ENCODE measurements at regions not wholly inside any gene's neighbourhood (a gene's known extent, or its start where the extent isn't known, plus 50 kb on each side); places are given as distances from the start of the nearest gene placed in this dataset.

DNA sequence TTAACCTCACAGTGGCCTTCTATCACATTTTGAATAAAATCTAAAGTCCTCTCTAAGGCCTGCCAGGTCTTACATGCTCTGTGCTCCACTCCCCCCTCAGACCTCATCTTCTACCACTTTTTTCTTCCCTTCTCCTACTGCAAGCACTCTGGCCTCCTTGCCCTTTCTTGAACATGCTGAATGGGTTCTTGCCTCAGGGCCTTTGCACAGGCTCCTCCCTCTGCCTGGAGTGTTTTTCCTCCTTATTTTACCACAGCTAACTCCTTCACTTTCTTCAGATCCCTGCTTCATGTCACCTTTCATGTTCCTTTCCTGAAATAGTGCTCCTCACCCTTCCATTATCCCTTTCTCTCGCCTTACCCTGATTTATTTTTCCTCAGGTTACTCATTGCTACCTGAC is 97.9 kb upstream of the FOXP4 start:
- TF ChIP-seq, protein P1, sequence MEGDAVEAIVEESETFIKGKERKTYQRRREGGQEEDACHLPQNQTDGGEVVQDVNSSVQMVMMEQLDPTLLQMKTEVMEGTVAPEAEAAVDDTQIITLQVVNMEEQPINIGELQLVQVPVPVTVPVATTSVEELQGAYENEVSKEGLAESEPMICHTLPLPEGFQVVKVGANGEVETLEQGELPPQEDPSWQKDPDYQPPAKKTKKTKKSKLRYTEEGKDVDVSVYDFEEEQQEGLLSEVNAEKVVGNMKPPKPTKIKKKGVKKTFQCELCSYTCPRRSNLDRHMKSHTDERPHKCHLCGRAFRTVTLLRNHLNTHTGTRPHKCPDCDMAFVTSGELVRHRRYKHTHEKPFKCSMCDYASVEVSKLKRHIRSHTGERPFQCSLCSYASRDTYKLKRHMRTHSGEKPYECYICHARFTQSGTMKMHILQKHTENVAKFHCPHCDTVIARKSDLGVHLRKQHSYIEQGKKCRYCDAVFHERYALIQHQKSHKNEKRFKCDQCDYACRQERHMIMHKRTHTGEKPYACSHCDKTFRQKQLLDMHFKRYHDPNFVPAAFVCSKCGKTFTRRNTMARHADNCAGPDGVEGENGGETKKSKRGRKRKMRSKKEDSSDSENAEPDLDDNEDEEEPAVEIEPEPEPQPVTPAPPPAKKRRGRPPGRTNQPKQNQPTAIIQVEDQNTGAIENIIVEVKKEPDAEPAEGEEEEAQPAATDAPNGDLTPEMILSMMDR (conservative IDR thresholded peaks at IDR 0.05; ENCODE audit: control insufficient read depth, insufficient read depth, low read depth, low read length), result no peak
- H3K4me3 ChIP-seq (ENCODE audit: control insufficient read depth, low read depth, low read length), result no peak overlapping the region
- no peak for DNase-seq (ENCODE audit: low read depth)

DNA sequence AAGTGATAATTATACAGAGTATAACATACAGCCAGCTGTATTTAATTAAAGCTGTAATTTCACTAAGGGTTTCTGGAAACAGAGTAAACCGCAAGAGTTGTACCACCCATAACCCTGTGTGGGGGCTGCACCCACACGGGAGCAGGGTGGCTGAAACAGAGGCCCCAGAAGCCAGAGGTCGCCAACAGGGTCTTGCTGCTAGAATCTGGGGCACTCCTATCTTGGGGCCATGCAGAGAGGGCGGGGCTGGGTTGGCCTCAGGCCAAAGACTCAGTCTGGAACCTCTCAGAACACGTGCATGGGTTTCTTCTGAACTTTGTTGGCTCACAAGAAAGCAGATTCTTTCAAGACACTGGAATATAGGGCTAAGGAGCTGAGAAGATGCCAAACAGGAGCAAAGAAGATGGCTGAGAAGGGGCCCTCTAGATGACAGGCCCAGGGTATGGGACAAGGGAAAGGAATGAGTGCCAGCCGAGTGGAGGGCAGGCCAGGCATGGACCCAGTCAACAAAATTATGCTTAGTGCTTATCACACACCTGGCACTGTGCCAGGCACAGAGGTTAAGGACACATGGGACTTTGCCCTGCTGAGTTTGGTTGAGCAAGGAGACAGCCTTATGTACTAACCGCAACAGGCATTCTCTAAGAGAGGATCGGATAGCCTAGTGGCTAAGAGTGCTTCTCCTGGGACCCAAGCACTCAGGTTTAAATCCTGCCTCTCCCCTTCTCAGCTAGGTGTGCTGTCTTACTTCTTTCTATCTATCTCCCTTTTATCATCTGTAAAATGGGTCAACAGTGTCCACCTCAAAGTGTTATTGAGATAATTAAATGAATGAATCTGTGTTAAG is 96.6 kb upstream of the FOXP4 start:
- no peak overlapping the region for H3K4me3 ChIP-seq (ENCODE audit: control insufficient read depth, low read depth, low read length)
- TF ChIP-seq, protein P1 (conservative IDR thresholded peaks at IDR 0.05; ENCODE audit: control insufficient read depth, insufficient read depth, low read depth, low read length), result no peak
- DNase-seq (ENCODE audit: low read depth), result peak; percentile 52

DNA sequence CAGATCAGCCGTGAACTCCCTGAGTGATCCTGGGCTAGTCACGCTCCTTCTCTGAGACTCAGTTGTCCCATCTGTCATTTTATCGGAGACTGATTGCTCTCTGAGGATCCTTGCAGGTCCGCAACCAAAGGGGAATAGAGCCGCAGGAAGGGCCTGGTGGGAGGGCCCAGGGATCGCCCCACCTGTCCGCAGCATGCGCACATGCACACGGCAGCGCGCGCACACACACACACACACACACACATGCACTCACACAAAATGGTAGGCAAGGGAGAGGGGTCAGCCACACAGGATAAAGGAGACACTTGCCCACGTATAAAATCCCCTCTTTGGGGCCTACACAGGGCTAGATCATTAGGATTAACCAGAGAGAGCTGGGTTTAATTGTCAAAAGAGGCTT is 95.6 kb upstream of the FOXP4 start:
- no peak for DNase-seq (ENCODE audit: low read depth)
- H3K4me3 ChIP-seq (ENCODE audit: control insufficient read depth, low read depth, low read length), result no peak overlapping the region
- TF ChIP-seq, protein P1 (conservative IDR thresholded peaks at IDR 0.05; ENCODE audit: control insufficient read depth, insufficient read depth, low read depth, low read length), result no peak

DNA sequence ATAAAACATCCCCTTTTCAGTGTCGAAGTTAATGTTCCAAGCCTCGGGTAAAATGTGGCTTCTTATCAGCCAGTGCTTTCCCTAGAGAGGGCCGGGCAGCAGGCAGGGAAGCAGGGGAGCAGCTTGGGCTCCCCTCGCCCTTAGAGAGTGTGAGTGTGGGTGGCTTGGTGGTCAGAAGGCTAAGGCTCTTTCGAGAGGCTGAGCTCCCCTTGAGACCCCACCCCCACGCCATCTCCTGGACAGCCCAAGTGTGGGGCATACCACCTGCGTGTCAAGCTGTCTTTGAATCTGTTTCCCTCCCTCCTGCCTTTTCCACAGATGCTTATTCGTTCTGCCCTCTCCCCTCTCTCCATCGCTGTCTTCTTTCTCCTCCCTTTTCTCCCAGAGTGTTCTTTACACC is 95.1 kb upstream of the FOXP4 start:
- DNase-seq (ENCODE audit: low read depth), result no peak
- H3K4me3 ChIP-seq (ENCODE audit: control insufficient read depth, low read depth, low read length), result no peak overlapping the region
- TF ChIP-seq, protein P1 (conservative IDR thresholded peaks at IDR 0.05; ENCODE audit: control insufficient read depth, insufficient read depth, low read depth, low read length), result no peak

DNA sequence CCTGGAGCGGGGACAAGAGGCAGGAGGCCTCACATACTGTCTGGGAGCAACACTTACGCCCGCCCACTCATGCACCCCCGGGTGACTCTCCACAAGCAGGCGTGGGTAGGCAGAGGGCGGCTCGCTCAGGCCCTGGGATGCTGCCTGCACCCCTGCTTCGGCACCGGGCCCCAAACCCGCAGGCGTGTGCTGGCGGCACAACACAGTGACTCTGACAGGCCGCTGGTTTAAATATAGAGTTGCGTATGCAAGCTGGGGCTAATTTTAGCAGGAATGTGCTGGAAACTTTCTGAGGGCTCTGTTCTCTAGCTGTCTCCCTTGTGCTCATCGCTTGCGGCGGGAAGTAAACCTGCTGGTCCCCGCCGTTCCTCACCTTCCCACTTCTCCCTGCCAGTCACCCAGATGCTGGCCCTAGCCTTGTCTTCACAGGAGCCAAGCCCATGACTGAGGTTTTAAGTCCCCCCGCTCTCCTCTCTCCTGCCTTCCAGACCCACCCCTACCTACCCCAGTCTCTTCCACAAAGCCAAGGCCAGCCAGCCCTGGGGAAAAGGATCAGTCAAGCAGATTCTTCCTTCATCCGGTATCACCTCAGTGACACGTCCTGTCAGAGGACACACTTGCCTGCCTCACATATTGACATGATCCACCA is 94.5 kb upstream of the FOXP4 start:
- peak; percentile 47 for DNase-seq (ENCODE audit: low read depth)
- TF ChIP-seq, protein P1 (conservative IDR thresholded peaks at IDR 0.05; ENCODE audit: control insufficient read depth, insufficient read depth, low read depth, low read length), result no peak
- H3K4me3 ChIP-seq (ENCODE audit: control insufficient read depth, low read depth, low read length), result no peak overlapping the region

DNA sequence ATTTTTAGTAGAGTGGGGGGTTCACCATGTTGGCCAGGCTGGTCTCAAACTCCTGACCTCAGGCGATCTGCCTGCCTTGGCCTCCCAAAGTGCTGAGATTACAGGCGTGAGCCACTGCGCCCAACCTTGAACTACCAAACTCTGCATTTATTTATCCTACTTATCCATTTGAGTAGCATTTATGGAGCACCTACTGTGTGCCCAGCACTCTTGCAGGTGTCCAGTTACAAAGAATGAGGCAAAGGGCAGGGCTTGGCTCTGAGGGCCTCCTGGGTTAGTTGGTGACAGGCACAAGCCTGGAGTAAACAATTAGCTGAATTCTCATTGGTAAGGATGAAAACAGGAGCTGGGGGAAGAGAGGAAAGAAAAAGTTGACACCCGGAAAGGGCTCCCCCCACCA is 93.4 kb upstream of the FOXP4 start:
- H3K4me3 ChIP-seq (ENCODE audit: control insufficient read depth, low read depth, low read length), result no peak overlapping the region
- TF ChIP-seq, protein P1 (conservative IDR thresholded peaks at IDR 0.05; ENCODE audit: control insufficient read depth, insufficient read depth, low read depth, low read length), result no peak
- DNase-seq (ENCODE audit: low read depth), result no peak
